Activated CD8-positive, alpha-beta T cell treated with anti-CD3 and anti-CD28 coated beads for 36 hours (primary cell): ENCODE measurements at regions not wholly inside any gene's neighbourhood (a gene's known extent, or its start where the extent isn't known, plus 50 kb on each side); places are given as distances from the start of the nearest gene placed in this dataset.

Experiments used
- ATAC-seq: fragments of 200-7000 bp; cut with Tn5 transposase; one replicate; pipeline ENCODE4 v1.10.0; 2021; ENCODE audit warnings: mild to moderate bottlenecking, moderate library complexity
- CTCF ChIA-PET: fragments of 350-600 bp; sonication (Branson Sonifier 250); formaldehyde crosslinking; loops from one replicate; lab custom pipeline; 2021; ENCODE audit warnings: antibody characterized with exemption; lab: Charles Lee
- POLR2A ChIA-PET: fragments of 350-600 bp; sonication (Branson Sonifier 250); formaldehyde crosslinking; loops from one replicate; lab custom pipeline; 2021; ENCODE audit warnings: antibody characterized with exemption; lab: Charles Lee
- DNase-seq: peaks from one replicate; pipeline ENCODE4 v3.0.0-alpha.2; 2020
- H3K27ac Mint-ChIP-seq: one replicate; pipeline ENCODE4 v1.8.0; 2021; ENCODE audit warnings: mild to moderate bottlenecking, mixed read lengths
- H3K27me3 Mint-ChIP-seq: one replicate; pipeline ENCODE4 v1.8.0; 2021; ENCODE audit warnings: mixed read lengths
- H3K36me3 Mint-ChIP-seq: one replicate; pipeline ENCODE4 v1.8.0; 2021; ENCODE audit warnings: low read depth, mixed read lengths
- H3K4me1 Mint-ChIP-seq: one replicate; pipeline ENCODE4 v1.8.0; 2021; ENCODE audit warnings: low read depth, mixed read lengths
- H3K4me3 Mint-ChIP-seq: one replicate; pipeline ENCODE4 v1.8.0; 2021; ENCODE audit warnings: mild to moderate bottlenecking, moderate library complexity, mixed read lengths
- H3K9me3 Mint-ChIP-seq: one replicate; pipeline ENCODE4 v1.8.0; 2021; ENCODE audit warnings: mixed read lengths
- intact Hi-C: fragments of 100-400 bp; cut with micrococcal nuclease; formaldehyde crosslinking; loops from one replicate; pipeline ENCODE4 v1.10.0; 2022
- TF ChIP-seq, protein P1 (sequence below): fragments of 200-600 bp; IDR thresholded peaks from one replicate; pipeline ENCODE4 v1.8.0; 2022; ENCODE audit warnings: antibody characterized with exemption, mild to moderate bottlenecking

DNA sequence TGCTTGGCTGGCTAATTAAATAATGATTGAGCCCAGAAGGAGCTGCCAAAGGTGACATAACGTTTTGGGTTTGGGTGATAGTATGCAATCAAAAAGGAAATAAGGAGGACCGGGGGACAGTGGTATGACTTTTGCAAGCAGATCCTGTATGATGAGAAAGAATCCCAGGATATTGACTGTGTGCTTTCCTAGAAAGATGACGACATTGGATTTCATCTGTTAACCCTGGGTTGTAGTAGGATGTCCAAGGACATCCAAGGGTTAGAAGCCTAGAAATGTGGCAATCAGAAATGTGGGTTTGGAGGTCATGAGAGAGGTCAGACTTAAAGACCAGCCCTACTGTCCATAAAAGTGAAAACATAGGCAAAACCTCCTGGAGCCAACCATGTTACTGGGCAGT lies 50.3 kb upstream of the HMHB1 start:
- H3K36me3 Mint-ChIP-seq = no peaks in the 10 kb centered on the region
- ChIA-PET CTCF (interaction anchor here (0.7 kb wide), 1 partner anchor 64 kb away, joined by 3 read pairs; no protein-coding TSS in a partner anchor), POLR2A (no interaction called here)
- no peak overlapping the region for H3K4me3 Mint-ChIP-seq
- TF ChIP-seq, protein P1, sequence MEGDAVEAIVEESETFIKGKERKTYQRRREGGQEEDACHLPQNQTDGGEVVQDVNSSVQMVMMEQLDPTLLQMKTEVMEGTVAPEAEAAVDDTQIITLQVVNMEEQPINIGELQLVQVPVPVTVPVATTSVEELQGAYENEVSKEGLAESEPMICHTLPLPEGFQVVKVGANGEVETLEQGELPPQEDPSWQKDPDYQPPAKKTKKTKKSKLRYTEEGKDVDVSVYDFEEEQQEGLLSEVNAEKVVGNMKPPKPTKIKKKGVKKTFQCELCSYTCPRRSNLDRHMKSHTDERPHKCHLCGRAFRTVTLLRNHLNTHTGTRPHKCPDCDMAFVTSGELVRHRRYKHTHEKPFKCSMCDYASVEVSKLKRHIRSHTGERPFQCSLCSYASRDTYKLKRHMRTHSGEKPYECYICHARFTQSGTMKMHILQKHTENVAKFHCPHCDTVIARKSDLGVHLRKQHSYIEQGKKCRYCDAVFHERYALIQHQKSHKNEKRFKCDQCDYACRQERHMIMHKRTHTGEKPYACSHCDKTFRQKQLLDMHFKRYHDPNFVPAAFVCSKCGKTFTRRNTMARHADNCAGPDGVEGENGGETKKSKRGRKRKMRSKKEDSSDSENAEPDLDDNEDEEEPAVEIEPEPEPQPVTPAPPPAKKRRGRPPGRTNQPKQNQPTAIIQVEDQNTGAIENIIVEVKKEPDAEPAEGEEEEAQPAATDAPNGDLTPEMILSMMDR = no peak
- DNase-seq (no peak), ATAC-seq (no peak)
- no peaks in the 10 kb centered on the region for H3K4me1 Mint-ChIP-seq
- H3K27me3 Mint-ChIP-seq = peaks cover 2% of the 10 kb centered on the region
- no peaks in the 10 kb centered on the region for H3K9me3 Mint-ChIP-seq
- intact Hi-C loops = no loop called here
- H3K27ac Mint-ChIP-seq = no peak overlapping the region

DNA sequence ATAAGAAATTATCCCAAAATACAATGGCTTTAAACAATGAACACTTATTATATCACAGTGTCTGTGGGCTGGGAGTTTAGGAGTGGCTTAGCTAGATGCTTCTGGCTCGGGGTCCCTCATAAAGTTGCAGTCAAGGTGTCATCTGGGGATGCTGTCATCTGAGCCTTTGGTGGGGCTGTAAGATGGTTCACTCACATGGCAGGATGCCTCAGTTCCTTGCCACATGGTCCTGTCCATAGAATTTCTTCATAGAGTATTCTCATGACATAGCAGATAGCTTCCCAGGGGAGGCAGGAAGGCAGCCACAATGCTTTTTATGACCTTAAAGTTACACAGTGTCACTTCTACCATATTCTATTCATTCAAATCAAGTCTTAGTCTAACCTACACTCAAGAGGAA lies 51.2 kb upstream of the HMHB1 start:
- Mint-ChIP-seq H3K9me3 (no peaks in the 10 kb centered on the region), H3K4me1 (no peaks in the 10 kb centered on the region), H3K27me3 (peaks cover 2% of the 10 kb centered on the region), H3K4me3 (no peak overlapping the region), H3K27ac (no peak overlapping the region), H3K36me3 (no peaks in the 10 kb centered on the region)
- DNase-seq (no peak), ATAC-seq (no peak)
- ChIA-PET CTCF (no interaction called here), POLR2A (interaction anchor here (0.9 kb wide), 1 partner anchor 9 kb away, joined by 3 read pairs; no protein-coding TSS in a partner anchor)
- intact Hi-C loops = no loop called here
- TF ChIP-seq, protein P1 = no peak

DNA sequence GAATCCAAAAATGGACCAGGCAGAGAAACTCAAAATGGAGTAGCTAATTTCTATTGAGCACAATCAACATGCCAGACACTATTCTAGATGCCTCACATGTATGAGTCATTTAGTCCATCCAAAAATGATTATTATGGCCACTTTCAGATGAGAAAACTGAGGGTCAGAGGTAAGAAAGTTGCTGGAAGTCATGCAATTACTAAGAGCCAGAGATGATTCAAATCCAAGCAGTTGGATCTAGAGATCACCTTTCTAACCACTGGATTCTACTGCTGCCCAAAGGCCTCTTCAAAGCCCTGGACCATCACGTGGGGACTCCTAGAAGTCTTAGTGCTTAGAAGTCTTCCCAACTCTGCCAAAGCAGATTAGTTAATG lies 51.8 kb upstream of the HMHB1 start:
- CTCF ChIA-PET = no interaction called here
- H3K4me1 Mint-ChIP-seq = no peaks in the 10 kb centered on the region

DNA sequence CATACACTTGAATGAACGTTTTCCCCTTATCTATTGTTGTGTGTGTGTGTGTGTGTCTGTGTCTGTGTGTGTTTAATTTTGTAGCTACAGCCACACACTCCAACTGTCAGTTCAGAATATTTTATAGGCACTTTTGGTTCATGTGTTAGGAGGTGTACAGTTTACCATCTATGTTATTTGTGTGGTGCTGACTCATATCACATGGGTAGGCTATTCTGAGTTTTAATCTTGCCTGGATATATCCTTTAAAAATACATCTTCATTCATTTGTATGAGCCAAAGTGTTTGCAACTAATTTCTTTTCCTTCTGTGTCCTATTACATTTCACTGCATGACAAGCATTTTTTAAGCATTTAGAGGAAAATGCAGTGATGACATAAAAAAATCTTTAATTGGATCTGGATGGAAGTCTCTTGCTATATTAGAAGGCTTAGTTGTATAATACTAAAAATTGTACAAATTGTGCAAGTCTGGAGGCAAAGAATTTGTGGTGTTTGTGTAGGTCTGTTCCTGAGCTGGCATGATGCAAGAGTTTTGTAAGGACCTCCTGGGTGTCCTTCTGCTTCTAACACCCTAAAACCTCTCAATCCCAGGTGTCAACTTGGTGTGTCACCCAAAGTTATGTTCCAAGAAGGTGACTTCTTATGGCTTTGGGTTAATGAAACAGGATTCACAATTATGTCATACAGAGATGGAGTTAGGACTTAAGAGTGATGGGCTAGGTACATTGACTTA lies 52.4 kb upstream of the HMHB1 start:
- ChIA-PET POLR2A (no interaction called here), CTCF (no interaction called here)
- no peaks in the 10 kb centered on the region for H3K27me3 Mint-ChIP-seq
- ATAC-seq = no peak
- H3K36me3 Mint-ChIP-seq = no peaks in the 10 kb centered on the region
- TF ChIP-seq, protein P1 = no peak
- intact Hi-C loops = no loop called here
- no peak for DNase-seq
- no peak overlapping the region for H3K27ac Mint-ChIP-seq
- H3K4me1 Mint-ChIP-seq = no peaks in the 10 kb centered on the region
- H3K9me3 Mint-ChIP-seq = no peaks in the 10 kb centered on the region
- no peak overlapping the region for H3K4me3 Mint-ChIP-seq

More for the DNA sequence above, 51.8 kb upstream of the HMHB1 start:
- H3K9me3 Mint-ChIP-seq = no peaks in the 10 kb centered on the region
- POLR2A ChIA-PET = interaction anchor here (0.9 kb wide), 1 partner anchor 10 kb away, joined by 3 read pairs; no protein-coding TSS in a partner anchor
- DNase-seq (no peak), ATAC-seq (no peak)
- no peak overlapping the region for H3K27ac Mint-ChIP-seq
- H3K36me3 Mint-ChIP-seq = no peaks in the 10 kb centered on the region
- TF ChIP-seq, protein P1 = no peak
- no peak overlapping the region for H3K4me3 Mint-ChIP-seq
- intact Hi-C loops = no loop called here
- H3K27me3 Mint-ChIP-seq = peaks cover 1% of the 10 kb centered on the region

DNA sequence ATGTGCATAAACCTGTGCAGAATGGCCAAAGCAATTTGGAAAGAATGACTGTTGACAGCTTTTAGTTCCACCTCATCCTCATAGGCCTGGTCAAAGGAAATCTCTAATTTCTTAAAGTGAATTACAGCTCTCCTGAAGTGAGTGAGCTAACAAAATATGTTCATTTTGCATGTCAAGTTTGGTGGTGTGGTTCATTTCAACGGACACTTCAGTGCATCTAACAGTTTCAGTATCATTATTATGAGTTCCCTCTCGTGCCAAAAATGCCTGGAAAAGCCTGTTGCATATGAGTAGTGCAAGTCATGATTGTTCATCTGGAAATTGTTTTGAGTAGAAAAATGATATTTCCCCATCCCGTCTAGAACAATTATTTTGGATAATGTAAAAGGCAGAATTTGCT lies 53.2 kb upstream of the HMHB1 start:
- no peaks in the 10 kb centered on the region for H3K36me3 Mint-ChIP-seq
- ChIA-PET POLR2A (no interaction called here), CTCF (interaction anchor here (0.8 to 1.5 kb wide), 5 partner anchors 9 to 122 kb away, joined by 3 to 4 read pairs (median 3); no protein-coding TSS in a partner anchor)
- H3K9me3 Mint-ChIP-seq = no peaks in the 10 kb centered on the region
- DNase-seq (no peak), ATAC-seq (no peak)
- H3K27ac Mint-ChIP-seq = no peak overlapping the region
- H3K4me3 Mint-ChIP-seq = no peak overlapping the region
- TF ChIP-seq, protein P1 = no peak
- no peaks in the 10 kb centered on the region for H3K27me3 Mint-ChIP-seq
- no peaks in the 10 kb centered on the region for H3K4me1 Mint-ChIP-seq
- intact Hi-C loops = no loop called here
